DND-41 (cell line): ENCODE measurements at regions not wholly inside any gene's neighbourhood (a gene's known extent, or its start where the extent isn't known, plus 50 kb on each side); places are given as distances from the start of the nearest gene placed in this dataset.

Experiments used
- EZH2 ChIP-seq: IDR thresholded peaks from 3 replicates; pipeline ENCODE4 v1.6.1; 2012; ENCODE audit warnings: borderline replicate concordance, low read depth, mild to moderate bottlenecking, moderate library complexity, low read length, inconsistent platforms; ENCODE audit not compliant: severe bottlenecking
- TF ChIP-seq, protein P1 (sequence below): IDR thresholded peaks from 2 replicates; pipeline ENCODE4 v1.5.1; 2012; ENCODE audit warnings: borderline replicate concordance, low read length, moderate library complexity, mild to moderate bottlenecking; ENCODE audit not compliant: poor library complexity, severe bottlenecking; ENCODE audit errors: extremely low read depth

DNA sequence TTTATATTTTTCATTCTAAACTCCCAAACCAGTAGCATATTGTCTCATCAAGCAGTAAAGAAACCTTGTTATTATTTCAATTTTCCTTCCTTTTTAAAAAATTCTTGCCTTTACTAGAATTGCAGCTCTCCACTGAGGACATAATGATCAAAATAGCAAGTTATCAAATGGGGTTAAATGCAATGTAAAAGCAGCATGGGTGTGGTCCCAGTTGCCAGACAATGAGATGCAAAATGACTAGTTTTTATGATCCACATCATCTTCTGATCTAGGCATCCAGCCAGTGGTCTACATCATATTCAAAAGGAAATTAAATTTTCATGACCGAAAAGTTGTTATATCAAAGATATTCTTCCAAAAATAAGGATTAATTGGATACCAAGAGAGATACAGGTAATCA is 427.9 kb upstream of the SMIM31 start:
- TF ChIP-seq, protein P1, sequence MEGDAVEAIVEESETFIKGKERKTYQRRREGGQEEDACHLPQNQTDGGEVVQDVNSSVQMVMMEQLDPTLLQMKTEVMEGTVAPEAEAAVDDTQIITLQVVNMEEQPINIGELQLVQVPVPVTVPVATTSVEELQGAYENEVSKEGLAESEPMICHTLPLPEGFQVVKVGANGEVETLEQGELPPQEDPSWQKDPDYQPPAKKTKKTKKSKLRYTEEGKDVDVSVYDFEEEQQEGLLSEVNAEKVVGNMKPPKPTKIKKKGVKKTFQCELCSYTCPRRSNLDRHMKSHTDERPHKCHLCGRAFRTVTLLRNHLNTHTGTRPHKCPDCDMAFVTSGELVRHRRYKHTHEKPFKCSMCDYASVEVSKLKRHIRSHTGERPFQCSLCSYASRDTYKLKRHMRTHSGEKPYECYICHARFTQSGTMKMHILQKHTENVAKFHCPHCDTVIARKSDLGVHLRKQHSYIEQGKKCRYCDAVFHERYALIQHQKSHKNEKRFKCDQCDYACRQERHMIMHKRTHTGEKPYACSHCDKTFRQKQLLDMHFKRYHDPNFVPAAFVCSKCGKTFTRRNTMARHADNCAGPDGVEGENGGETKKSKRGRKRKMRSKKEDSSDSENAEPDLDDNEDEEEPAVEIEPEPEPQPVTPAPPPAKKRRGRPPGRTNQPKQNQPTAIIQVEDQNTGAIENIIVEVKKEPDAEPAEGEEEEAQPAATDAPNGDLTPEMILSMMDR = no peak
- TF ChIP-seq EZH2 = no peak
